ENCODE measurements at regions not wholly inside any gene's neighbourhood (a gene's known extent, or its start where the extent isn't known, plus 50 kb on each side); places are given as distances from the start of the nearest gene placed in this dataset.
A peak's percentile ranks its signal among the peaks of the same experiment; 100 is the strongest.

DNA sequence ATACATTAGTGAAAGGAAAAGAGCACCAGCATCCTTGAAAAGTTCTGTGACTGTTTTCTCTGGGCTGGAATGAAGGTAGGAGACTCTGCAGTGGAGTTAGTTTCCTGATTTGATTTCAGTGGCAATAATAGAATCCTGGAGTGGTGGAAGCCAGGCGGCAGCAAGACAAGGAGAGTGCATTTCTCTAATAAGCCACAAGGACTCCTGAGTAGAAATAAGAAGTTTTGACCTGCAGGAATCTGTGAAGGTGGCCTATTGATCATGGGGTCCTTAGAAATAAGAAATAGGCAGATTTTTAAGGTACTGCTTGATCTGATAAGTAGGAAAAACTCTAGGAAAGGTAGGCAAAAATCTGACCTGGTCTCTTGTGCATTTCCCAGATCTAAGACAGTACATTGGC, 68.4 kb upstream of the ELOVL5 start:
- no peak for DNase-seq (ENCODE audit: low read depth in 2 of 2)

DNA sequence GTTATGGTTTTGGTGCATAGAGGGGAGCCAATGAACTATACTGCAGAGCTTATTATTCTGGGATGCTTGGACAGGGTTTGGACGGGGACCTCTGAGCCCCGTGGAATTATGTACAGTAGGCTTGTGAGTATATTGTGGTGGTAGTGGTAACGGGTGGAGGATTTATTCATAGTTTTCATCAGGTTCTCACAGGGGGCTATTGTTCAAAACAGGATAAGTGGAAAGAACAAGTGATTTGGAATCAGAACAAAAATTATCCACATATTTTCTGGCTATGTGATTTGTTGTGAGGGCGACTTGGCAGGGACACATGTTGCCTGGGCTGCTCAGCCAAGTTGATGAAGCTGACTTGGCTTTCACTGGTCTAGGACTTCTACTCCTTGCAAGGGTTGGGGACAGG, 64.6 kb upstream of the ELOVL5 start:
- no peak for DNase-seq (ENCODE audit: low read depth in 2 of 2)

DNA sequence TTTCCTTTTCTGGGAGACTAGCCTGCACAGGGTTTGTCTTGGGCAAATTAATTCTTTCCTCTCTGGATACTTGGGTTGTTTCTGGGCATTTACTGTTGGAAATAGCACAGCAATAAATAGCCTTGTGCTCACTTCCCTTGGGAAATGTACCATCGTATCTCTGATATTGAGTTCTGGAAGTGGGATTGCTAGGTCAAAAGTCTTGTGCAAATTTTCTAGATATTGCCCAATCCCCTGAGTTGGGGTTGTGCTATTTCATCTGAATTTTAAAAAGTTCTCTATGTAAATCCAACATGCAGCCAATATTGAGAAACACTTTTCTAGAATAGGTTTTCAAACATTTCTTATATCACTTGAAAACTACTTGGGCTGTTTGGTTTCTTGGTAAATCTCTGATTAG, 64.0 kb upstream of the ELOVL5 start:
- no peak for DNase-seq (ENCODE audit: low read depth in 2 of 2)

DNA sequence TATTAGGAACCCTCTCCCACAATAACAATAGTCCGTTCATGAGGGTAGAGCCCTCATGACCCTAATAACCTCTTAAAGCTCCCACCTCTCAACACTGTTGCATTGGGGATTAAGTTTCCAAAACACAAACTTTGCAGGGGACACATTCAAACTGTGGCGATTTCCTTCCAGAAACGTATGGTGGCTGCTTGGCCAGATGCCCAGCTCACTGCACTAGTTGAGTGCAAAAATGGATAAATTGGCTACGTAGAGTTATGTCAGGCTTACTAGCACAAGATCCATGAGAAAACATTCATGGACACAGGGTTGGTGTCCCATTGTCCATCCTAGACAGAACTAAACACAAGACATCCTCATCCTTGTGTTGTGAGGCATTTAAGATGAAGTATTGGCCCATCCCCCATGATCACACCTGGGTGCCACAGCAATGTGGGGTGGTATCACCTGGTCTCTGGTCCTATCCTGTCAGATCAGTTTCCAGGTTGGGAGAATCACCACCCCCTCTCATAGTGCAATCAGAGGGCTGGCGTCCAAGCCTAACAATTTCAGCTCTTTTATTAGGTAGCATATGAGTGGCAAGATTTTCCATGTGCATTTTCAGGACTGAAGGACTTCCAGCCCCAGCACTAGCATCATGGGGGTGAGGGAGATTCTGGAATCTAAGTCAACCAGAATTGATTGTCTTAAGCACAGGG, 63.4 kb upstream of the ELOVL5 start:
- DNase-seq (ENCODE audit: low read depth in 2 of 2), result no peak

DNA sequence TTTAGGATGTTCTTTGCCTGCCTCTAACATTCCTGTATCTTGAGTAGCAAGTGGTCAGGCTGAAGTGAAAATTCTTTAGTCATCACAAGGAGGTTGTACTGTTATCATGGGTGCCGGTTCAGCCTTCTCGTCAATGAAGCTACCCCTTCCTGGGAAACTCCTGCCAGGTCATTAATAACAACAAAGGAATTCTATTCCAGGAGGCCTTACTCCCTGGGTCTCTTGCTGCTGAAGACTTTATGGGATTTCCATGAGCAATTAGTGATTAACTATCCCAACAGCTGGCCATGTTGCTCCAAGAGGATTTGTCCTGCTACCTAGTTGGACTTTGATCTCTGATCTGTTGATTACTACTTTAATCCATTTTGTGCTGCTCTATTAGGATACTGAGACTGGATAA, 62.7 kb upstream of the ELOVL5 start:
- DNase-seq (ENCODE audit: low read depth in 2 of 2), result no peak

DNA sequence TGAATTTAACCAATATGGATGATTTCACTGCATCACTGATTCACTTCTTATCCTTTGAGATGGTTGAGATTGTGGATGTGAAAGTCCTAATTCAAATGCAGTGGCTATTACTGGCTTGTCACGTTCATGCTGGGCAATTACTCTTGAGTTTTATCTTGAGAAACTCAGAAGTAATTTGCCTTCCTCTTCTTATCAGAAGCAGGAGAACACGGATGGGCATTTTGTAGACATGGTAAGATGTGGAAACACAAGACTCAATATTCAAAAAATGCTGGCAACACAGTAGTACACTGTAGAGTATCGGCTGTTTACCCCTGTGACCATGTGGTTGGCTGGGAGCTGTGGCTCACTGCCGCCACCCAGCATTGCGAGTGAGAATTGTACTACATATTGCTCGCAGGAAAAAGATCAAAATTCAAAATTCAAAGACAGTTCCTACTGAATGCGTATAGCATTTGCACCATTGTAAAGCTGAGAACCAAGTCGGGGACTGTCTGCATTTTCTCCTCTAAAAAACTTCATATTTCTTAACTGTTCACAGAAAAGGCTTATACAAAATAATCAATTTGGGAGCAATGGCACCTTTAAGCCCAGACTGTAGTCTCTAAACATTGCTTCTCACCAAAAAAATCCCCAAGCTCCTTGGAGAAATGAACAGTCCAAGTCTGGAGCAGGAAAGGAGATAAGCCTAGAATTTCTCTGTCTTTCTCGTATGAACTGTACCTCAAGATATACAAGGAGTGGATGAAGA, 61.9 kb upstream of the ELOVL5 start:
- DNase-seq (ENCODE audit: low read depth in 2 of 2), result peak in 1 of 2 donors; percentile 9

DNA sequence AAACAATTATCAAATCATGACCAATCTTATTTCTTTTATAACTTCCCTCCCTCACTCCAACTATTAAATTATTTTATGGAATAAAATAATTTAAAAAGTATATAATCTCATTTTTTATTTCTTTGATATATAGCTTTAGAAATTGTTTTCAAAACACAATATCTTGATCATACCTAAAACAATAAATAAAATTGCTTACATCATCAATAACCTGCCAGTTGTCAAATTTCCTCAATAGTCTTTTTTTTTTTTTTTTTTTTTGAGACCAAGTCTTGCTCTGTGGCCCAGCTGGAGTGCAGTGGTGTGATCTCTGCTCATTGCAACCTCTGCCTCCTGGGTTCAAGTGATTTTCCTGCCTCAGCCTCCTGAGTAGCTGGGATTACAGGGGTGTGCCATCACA, 60.1 kb upstream of the ELOVL5 start:
- DNase-seq (ENCODE audit: low read depth in 2 of 2), result no peak

DNA sequence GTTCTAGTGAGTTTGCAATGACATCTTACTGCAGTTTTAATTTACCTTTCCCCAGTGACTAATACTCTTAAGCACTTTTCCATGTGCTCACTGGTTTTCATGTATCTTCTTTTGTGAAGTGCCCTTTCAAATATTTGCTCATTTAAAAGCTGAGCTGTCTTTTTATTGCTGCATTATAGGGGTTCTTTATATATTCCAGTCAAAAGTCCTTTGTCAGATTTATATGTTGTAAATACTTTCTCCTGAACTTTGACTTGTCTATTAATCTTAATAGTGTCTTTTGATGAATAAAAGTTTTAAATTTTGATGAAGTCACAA, 50.2 kb upstream of the ELOVL5 start:
- DNase-seq (ENCODE audit: low read depth in 2 of 2), result no peak

DNA sequence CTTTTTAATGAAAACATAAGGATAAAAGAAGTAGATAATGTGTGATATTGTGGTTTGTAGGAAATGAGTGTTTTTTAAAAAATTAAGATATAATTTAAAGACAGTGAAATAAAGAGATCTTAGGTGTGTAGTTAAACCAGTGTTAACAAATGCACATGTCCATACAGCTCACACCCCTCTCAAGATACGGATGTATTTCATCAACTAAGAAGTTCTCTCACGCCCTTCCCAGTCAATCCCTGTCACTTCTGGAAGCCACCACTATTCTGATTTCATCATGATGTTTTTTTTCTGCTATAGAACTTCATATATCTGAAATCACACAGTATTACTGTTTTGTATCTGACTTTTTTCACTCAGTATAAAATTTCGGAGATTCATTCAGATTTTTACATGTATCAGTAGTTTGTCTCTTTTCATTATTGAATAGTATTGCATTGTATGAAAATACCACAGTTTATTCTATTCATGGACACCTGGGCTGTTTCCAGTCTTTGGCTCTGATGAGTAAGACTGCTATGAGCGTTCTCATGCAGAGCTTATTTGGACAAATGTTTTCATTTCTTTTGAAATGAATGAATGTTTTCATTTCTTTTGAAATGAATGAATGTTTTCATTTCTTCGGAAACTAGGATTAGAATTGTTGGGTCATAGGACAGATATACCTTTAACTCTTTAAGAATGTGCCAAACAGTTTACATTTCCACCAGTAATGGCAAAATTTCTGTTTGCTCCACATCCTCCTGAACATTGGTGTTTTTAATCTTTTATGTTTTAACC, 49.7 kb upstream of the ELOVL5 start:
- DNase-seq (ENCODE audit: low read depth in 2 of 2), result no peak

Data from activated CD8-positive, alpha-beta memory T cell treated with anti-CD3 and anti-CD28 coated beads for 4 hours (primary cell).